Mesothelial cell of epicardium (in vitro differentiated cells): ENCODE measurements at regions not wholly inside any gene's neighbourhood (a gene's known extent, or its start where the extent isn't known, plus 50 kb on each side); places are given as distances from the start of the nearest gene placed in this dataset.

Source experiments
- DNase-seq, 2 experiments: peaks; one replicate each; pipeline ENCODE4 v3.0.0; 2021; ENCODE audit warnings: low spot score in 2 of 2; ENCODE audit not compliant: unreplicated experiment in 2 of 2
- H3K27ac Mint-ChIP-seq: 2 replicates; pipeline ENCODE4 v1.8.0; 2021; ENCODE audit warnings: mixed read lengths
- H3K27me3 Mint-ChIP-seq: 2 replicates; pipeline ENCODE4 v1.8.0; 2021; ENCODE audit warnings: low read depth, mixed read lengths
- H3K36me3 Mint-ChIP-seq: 2 replicates; pipeline ENCODE4 v1.8.0; 2021; ENCODE audit warnings: mixed read lengths
- H3K4me1 Mint-ChIP-seq: 2 replicates; pipeline ENCODE4 v1.8.0; 2021; ENCODE audit warnings: mixed read lengths
- H3K4me3 Mint-ChIP-seq: 2 replicates; pipeline ENCODE4 v1.8.0; 2021; ENCODE audit warnings: mild to moderate bottlenecking, moderate library complexity, mixed read lengths
- H3K9me3 Mint-ChIP-seq: 2 replicates; pipeline ENCODE4 v1.8.0; 2021; ENCODE audit warnings: mixed read lengths
- CTCF ChIP-seq: fragments of 200-600 bp; sonication (generic); IDR thresholded peaks from one replicate; pipeline ENCODE4 v1.5.0; 2021; ENCODE audit warnings: antibody characterized with exemption; ENCODE audit not compliant: unreplicated experiment

GRCh38 chr12:116687888-116688287 is 50.0 kb downstream of the SPRING1 start:
- Mint-ChIP-seq H3K4me1 (peaks cover 13% of the 10 kb centered on the region), H3K27me3 (peaks cover 7% of the 10 kb centered on the region), H3K27ac (no peak overlapping the region), H3K36me3 (no peaks in the 10 kb centered on the region), H3K9me3 (no peaks in the 10 kb centered on the region), H3K4me3 (no peak overlapping the region)
- no peak for DNase-seq
- peak; percentile 35 for TF ChIP-seq CTCF

GRCh38 chr12:116684891-116685290 is 53.0 kb downstream of the SPRING1 start:
- no peaks in the 10 kb centered on the region for H3K27me3 Mint-ChIP-seq
- no peaks in the 10 kb centered on the region for H3K9me3 Mint-ChIP-seq
- DNase-seq, result no peak
- no peak overlapping the region for H3K27ac Mint-ChIP-seq
- no peak overlapping the region for H3K4me3 Mint-ChIP-seq
- peaks cover 5% of the 10 kb centered on the region for H3K4me1 Mint-ChIP-seq
- no peak for TF ChIP-seq CTCF
- H3K36me3 Mint-ChIP-seq, result no peaks in the 10 kb centered on the region

- peaks cover 3% of the 10 kb centered on the region for H3K4me1 Mint-ChIP-seq
- H3K27me3 Mint-ChIP-seq, result no peaks in the 10 kb centered on the region
- H3K4me3 Mint-ChIP-seq, result no peak overlapping the region
- no peak for TF ChIP-seq CTCF
- H3K36me3 Mint-ChIP-seq, result no peaks in the 10 kb centered on the region
- H3K9me3 Mint-ChIP-seq, result peaks cover 12% of the 10 kb centered on the region
- no peak for DNase-seq
- no peak overlapping the region for H3K27ac Mint-ChIP-seq
Observed at GRCh38 chr12:116677202-116677661, 60.6 kb downstream of the SPRING1 start.

- Mint-ChIP-seq H3K36me3 (no peaks in the 10 kb centered on the region), H3K4me3 (no peak overlapping the region), H3K4me1 (peaks cover 3% of the 10 kb centered on the region), H3K27ac (no peak overlapping the region), H3K9me3 (peaks cover 15% of the 10 kb centered on the region), H3K27me3 (no peaks in the 10 kb centered on the region)
- TF ChIP-seq CTCF, result no peak
- no peak for DNase-seq
Observed at GRCh38 chr12:116675339-116676107, 62.3 kb downstream of the SPRING1 start.

- Mint-ChIP-seq H3K4me1 (peaks cover 3% of the 10 kb centered on the region), H3K36me3 (no peaks in the 10 kb centered on the region), H3K27me3 (no peaks in the 10 kb centered on the region), H3K9me3 (peaks cover 15% of the 10 kb centered on the region), H3K27ac (no peak overlapping the region), H3K4me3 (no peak overlapping the region)
- DNase-seq, result no peak
- no peak for TF ChIP-seq CTCF
Observed at GRCh38 chr12:116674643-116675183, 63.2 kb downstream of the SPRING1 start.
